Skeletal muscle cell (primary cell): ENCODE measurements at regions not wholly inside any gene's neighbourhood (a gene's known extent, or its start where the extent isn't known, plus 50 kb on each side); places are given as distances from the start of the nearest gene placed in this dataset.
"Not testable (repeated sequence)": the region's sequence is repeated elsewhere in the genome, so short reads cannot be mapped to it uniquely, and the experiment has no call there.

Experiments used
- DNase-seq: peaks from one replicate; pipeline ENCODE4 v3.0.0-alpha.2; 2010; ENCODE audit warnings: low read depth
- H3K4me3 ChIP-seq: 2 replicates; pipeline ENCODE4 v1.5.1; 2011; ENCODE audit warnings: low read depth, mild to moderate bottlenecking, control low read depth, low read length, moderate library complexity

- no peak for DNase-seq
- H3K4me3 ChIP-seq = no peak overlapping the region
Observed at GRCh38 chr6:6091608-6092002, 84.9 kb upstream of the NRN1 start.

GRCh38 chr6:6090861-6091607 lies 84.3 kb upstream of the NRN1 start:
- no peak for DNase-seq
- H3K4me3 ChIP-seq = no peak overlapping the region

GRCh38 chr6:6085928-6086668 lies 79.4 kb upstream of the NRN1 start:
- H3K4me3 ChIP-seq = no peak overlapping the region
- no peak for DNase-seq

- DNase-seq = no peak
- H3K4me3 ChIP-seq = no peak overlapping the region
Observed at GRCh38 chr6:6080975-6081374, 74.2 kb upstream of the NRN1 start.

GRCh38 chr6:6074190-6074589 lies 67.5 kb upstream of the NRN1 start:
- no peak overlapping the region for H3K4me3 ChIP-seq
- no peak for DNase-seq

GRCh38 chr6:6068157-6068556 lies 61.4 kb upstream of the NRN1 start:
- not testable (repeated sequence) for H3K4me3 ChIP-seq, DNase-seq

- no peak overlapping the region for H3K4me3 ChIP-seq
- DNase-seq = no peak
Observed at GRCh38 chr6:6058054-6058444, 51.3 kb upstream of the NRN1 start.

GRCh38 chr6:6057442-6058053 lies 50.8 kb upstream of the NRN1 start:
- no peak overlapping the region for H3K4me3 ChIP-seq
- peak; percentile 2 for DNase-seq
